ENCODE measurements at regions not wholly inside any gene's neighbourhood (a gene's known extent, or its start where the extent isn't known, plus 50 kb on each side); places are given as distances from the start of the nearest gene placed in this dataset.

DNA sequence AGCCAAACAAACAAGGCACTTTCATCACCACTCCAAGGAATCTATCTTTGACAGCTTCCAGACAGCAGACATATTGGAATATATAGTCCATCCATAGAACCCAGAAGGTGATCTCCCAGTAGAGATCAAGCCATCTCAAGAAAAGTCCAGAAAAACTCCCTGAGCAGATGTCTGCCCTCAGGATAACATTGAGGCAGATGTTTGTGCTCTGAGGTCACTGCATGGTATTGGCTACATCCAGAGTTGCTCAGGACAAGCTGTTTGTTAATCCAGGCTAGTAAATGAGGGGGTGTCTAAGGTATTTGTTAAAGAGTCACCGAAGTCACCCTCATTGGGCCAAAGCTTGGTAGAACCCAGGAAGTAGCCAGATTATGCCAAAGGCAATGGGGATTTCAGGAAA is 556.3 kb upstream of the KLF4 start:
- no peak overlapping the region for H3K27ac ChIP-seq
- TF ChIP-seq POLR2A (IDR thresholded peaks at IDR 0.05) (no peak), POLR2AphosphoS5 (IDR thresholded peaks at IDR 0.05) (no peak), EP300 (IDR thresholded peaks at IDR 0.05; ENCODE audit: low read depth) (no peak)
- TF ChIP-seq, protein P1, sequence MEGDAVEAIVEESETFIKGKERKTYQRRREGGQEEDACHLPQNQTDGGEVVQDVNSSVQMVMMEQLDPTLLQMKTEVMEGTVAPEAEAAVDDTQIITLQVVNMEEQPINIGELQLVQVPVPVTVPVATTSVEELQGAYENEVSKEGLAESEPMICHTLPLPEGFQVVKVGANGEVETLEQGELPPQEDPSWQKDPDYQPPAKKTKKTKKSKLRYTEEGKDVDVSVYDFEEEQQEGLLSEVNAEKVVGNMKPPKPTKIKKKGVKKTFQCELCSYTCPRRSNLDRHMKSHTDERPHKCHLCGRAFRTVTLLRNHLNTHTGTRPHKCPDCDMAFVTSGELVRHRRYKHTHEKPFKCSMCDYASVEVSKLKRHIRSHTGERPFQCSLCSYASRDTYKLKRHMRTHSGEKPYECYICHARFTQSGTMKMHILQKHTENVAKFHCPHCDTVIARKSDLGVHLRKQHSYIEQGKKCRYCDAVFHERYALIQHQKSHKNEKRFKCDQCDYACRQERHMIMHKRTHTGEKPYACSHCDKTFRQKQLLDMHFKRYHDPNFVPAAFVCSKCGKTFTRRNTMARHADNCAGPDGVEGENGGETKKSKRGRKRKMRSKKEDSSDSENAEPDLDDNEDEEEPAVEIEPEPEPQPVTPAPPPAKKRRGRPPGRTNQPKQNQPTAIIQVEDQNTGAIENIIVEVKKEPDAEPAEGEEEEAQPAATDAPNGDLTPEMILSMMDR (IDR thresholded peaks at IDR 0.05): no peak
- in situ Hi-C loops (cut with MboI; ENCODE audit: low pct_ligation_motif_present in 1 of 4, low pct_unique_long_range_greater_than_20kb in 1 of 4, low sequenced_read_pairs in 3 of 4) (no loop called here), intact Hi-C loops (cut with DNase I; ENCODE audit: low total_unique reads) (no loop called here)
- WGBS, 2 donors (ENCODE audit: low coverage in 1 of 2): 90 to 100% methylated on average over 1 of the region's 1 CpG
- peaks cover 0 to 6% (median 2%) of the 10 kb centered on the region in 4 donors for H3K4me1 ChIP-seq
- no peak overlapping the region for H3K4me3 ChIP-seq
- no peak for DNase-seq
- H3K9me3 ChIP-seq: peaks cover 7 to 9% of the 10 kb centered on the region in 2 donors
- H3K36me3 ChIP-seq: no peaks in the 10 kb centered on the region
- H3K27me3 ChIP-seq: no peaks in the 10 kb centered on the region

DNA sequence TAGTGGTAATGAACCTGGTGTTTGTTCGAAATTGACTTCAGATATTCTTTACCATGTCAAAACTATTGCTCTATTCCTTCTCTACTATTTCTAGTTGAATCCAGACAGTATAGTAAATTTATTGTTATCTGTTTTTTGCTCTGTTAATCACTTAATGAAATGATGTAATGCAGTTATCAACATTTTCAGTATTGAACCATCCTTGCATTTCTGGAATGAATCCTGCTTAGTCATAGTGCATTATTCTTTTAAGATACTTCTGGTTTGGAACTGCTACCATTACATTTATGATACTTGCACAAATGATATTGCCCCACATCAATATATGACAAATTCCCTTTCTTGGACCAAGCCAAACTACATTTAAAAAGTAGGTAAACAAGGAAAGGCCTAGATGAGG is 554.0 kb upstream of the KLF4 start:
- whole genome bisulfite sequencing, 2 donors (ENCODE audit: low coverage in 1 of 2): 81 to 83% methylated on average over 1 of the region's 1 CpG
- DNase-seq: no peak

DNA sequence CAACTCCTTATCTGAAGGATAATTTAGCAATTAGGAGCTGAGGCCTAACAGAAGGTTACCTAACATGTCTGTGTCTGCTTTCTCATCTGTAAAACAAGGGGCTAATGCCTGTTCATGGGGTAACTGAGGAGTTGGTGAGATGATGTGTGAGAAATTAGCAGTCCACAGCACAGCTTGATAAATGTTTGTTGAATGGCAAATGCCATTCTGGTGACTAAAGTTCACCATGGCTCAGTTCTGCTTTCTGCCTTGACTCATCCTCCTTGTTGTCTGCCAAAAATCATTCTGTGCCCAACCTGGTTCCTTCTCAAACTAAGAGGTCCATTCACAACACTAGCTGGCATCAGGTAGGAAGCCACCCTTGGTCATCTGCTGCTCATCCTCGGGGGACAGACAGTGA is 552.0 kb upstream of the KLF4 start:
- Histone ChIP-seq H3K27ac (no peak overlapping the region), H3K36me3 (no peaks in the 10 kb centered on the region), H3K27me3 (no peaks in the 10 kb centered on the region), H3K4me3 (no peak overlapping the region), H3K9me3 (peaks cover 7 to 9% of the 10 kb centered on the region in 2 donors), H3K4me1 (no peaks in the 10 kb centered on the region)
- DNase-seq: no peak
- TF ChIP-seq POLR2AphosphoS5 (IDR thresholded peaks at IDR 0.05) (no peak), EP300 (IDR thresholded peaks at IDR 0.05; ENCODE audit: low read depth) (no peak), POLR2A (IDR thresholded peaks at IDR 0.05) (no peak)
- TF ChIP-seq, protein P1 (IDR thresholded peaks at IDR 0.05): no peak
- in situ Hi-C loops (cut with MboI; ENCODE audit: low pct_ligation_motif_present in 1 of 4, low pct_unique_long_range_greater_than_20kb in 1 of 4, low sequenced_read_pairs in 3 of 4): no loop called here
- intact Hi-C loops (cut with DNase I; ENCODE audit: low total_unique reads): no loop called here
- 73% methylated on average over 1 of the region's 1 CpG; no CpG with 5 or more reads in 1 of the 2 donors for WGBS, 2 donors (ENCODE audit: low coverage in 1 of 2)

More for the DNA sequence above, 554.0 kb upstream of the KLF4 start:
- Histone ChIP-seq H3K4me3 (no peak overlapping the region), H3K4me1 (peaks cover 0 to 2% (median 0%) of the 10 kb centered on the region in 4 donors), H3K9me3 (peaks cover 7 to 9% of the 10 kb centered on the region in 2 donors), H3K27me3 (no peaks in the 10 kb centered on the region), H3K27ac (no peak overlapping the region), H3K36me3 (no peaks in the 10 kb centered on the region)
- in situ Hi-C loops (cut with MboI; ENCODE audit: low pct_ligation_motif_present in 1 of 4, low pct_unique_long_range_greater_than_20kb in 1 of 4, low sequenced_read_pairs in 3 of 4) (no loop called here), intact Hi-C loops (cut with DNase I; ENCODE audit: low total_unique reads) (no loop called here)
- TF ChIP-seq EP300 (IDR thresholded peaks at IDR 0.05; ENCODE audit: low read depth): no peak
- TF ChIP-seq, protein P1 (IDR thresholded peaks at IDR 0.05): no peak
- no peak for TF ChIP-seq POLR2AphosphoS5 (IDR thresholded peaks at IDR 0.05)
- no peak for TF ChIP-seq POLR2A (IDR thresholded peaks at IDR 0.05)

DNA sequence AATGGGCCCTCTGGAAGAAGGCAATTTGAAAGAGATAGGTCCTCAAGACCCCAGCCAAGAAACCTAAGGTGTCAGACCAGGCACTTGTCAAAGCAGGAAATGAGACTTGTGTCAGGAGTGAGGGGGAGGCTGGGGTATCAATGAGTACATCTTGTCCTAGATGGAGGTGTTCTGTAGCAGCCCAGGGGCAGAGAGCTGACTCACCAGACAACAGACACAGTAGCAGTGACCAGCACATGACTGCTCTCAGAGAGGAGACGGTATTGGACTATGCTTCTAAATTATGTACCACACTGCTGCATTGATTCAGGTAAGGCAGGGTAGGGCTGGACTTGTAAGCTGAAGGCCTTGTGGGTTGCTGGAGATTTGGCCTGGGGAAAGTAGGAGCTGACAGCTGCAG is 551.2 kb upstream of the KLF4 start:
- no peak overlapping the region for H3K27ac ChIP-seq
- intact Hi-C loops (cut with DNase I; ENCODE audit: low total_unique reads): no loop called here
- H3K4me1 ChIP-seq: no peaks in the 10 kb centered on the region
- H3K4me3 ChIP-seq: no peak overlapping the region
- 73% methylated on average over 1 of the region's 1 CpG; no CpG with 5 or more reads in 1 of the 2 donors for WGBS, 2 donors (ENCODE audit: low coverage in 1 of 2)
- peaks cover 7 to 9% of the 10 kb centered on the region in 2 donors for H3K9me3 ChIP-seq
- TF ChIP-seq, protein P1 (IDR thresholded peaks at IDR 0.05): no peak
- TF ChIP-seq POLR2AphosphoS5 (IDR thresholded peaks at IDR 0.05) (no peak), POLR2A (IDR thresholded peaks at IDR 0.05) (no peak), EP300 (IDR thresholded peaks at IDR 0.05; ENCODE audit: low read depth) (no peak)
- H3K27me3 ChIP-seq: no peaks in the 10 kb centered on the region
- H3K36me3 ChIP-seq: no peaks in the 10 kb centered on the region
- DNase-seq: no peak
- in situ Hi-C loops (cut with MboI; ENCODE audit: low pct_ligation_motif_present in 1 of 4, low pct_unique_long_range_greater_than_20kb in 1 of 4, low sequenced_read_pairs in 3 of 4): no loop called here

All from transverse colon (tissue), 4 donors.